ENCODE measurements at regions not wholly inside any gene's neighbourhood (a gene's known extent, or its start where the extent isn't known, plus 50 kb on each side); places are given as distances from the start of the nearest gene placed in this dataset.

- no peak for TF ChIP-seq CTCF (IDR thresholded peaks at IDR 0.05; ENCODE audit: borderline replicate concordance, insufficient read depth, low read depth, low read length)
- no peak overlapping the region for H3K4me3 ChIP-seq (ENCODE audit: low read depth, low read length)
Observed at GRCh38 chr18:75656563-75657247, 229.2 kb upstream of the SMIM21 start.

GRCh38 chr18:75656035-75656434 lies 228.5 kb upstream of the SMIM21 start:
- no peak overlapping the region for H3K4me3 ChIP-seq (ENCODE audit: low read depth, low read length)
- TF ChIP-seq CTCF (IDR thresholded peaks at IDR 0.05; ENCODE audit: borderline replicate concordance, insufficient read depth, low read depth, low read length): no peak

- H3K4me3 ChIP-seq (ENCODE audit: low read depth, low read length): no peak overlapping the region
- TF ChIP-seq CTCF (IDR thresholded peaks at IDR 0.05; ENCODE audit: borderline replicate concordance, insufficient read depth, low read depth, low read length): no peak
Observed at GRCh38 chr18:75654851-75655751, 227.6 kb upstream of the SMIM21 start.

- TF ChIP-seq CTCF (IDR thresholded peaks at IDR 0.05; ENCODE audit: borderline replicate concordance, insufficient read depth, low read depth, low read length): no peak
- no peak overlapping the region for H3K4me3 ChIP-seq (ENCODE audit: low read depth, low read length)
Observed at GRCh38 chr18:75654386-75654785, 226.9 kb upstream of the SMIM21 start.

- no peak overlapping the region for H3K4me3 ChIP-seq (ENCODE audit: low read depth, low read length)
- TF ChIP-seq CTCF (IDR thresholded peaks at IDR 0.05; ENCODE audit: borderline replicate concordance, insufficient read depth, low read depth, low read length): no peak
Observed at GRCh38 chr18:75652528-75652927, 225.0 kb upstream of the SMIM21 start.

- TF ChIP-seq CTCF (IDR thresholded peaks at IDR 0.05; ENCODE audit: borderline replicate concordance, insufficient read depth, low read depth, low read length): no peak
- no peak overlapping the region for H3K4me3 ChIP-seq (ENCODE audit: low read depth, low read length)
Observed at GRCh38 chr18:75644871-75645270, 217.4 kb upstream of the SMIM21 start.

Measured in GM12875 (cell line).